Lower leg skin (tissue), 3 donors: ENCODE measurements at regions not wholly inside any gene's neighbourhood (a gene's known extent, or its start where the extent isn't known, plus 50 kb on each side); places are given as distances from the start of the nearest gene placed in this dataset.

ENCODE experiments used
- POLR2A ChIP-seq, 2 donors: fragments of 450-650 bp; IDR thresholded peaks; one replicate each; pipeline ENCODE4 v1.6.1; 2016 to 2017; ENCODE audit warnings: antibody characterized with exemption in 2 of 2, mild to moderate bottlenecking in 1 of 2, moderate library complexity in 1 of 2
- TF ChIP-seq, protein P1 (sequence below), 3 donors: fragments of 450-650 bp; IDR thresholded peaks; one replicate each; pipeline ENCODE4 v1.5.1; 2016; ENCODE audit warnings: antibody characterized with exemption in 3 of 3, mild to moderate bottlenecking in 3 of 3, moderate library complexity in 2 of 3

DNA sequence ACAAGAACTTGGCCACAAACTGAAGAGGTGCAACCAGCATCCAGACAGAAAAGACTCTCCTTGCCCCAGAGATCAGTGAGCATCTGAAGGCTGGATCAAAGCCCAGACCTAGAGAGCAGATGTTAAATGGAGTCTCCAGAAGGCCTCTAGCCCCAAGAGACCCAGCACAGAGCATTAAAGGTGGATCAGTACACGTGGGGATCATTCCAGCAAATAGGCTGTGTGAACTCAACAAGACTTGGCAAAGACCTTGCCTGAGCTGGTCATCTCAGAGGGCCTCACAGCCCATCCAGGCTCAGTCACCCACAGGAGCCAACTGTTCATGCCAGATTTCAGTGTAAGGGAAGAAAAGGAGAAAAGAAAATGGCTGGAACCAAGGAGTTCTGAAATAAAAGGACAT, 214.0 kb downstream of the ENC1 start:
- TF ChIP-seq, protein P1, sequence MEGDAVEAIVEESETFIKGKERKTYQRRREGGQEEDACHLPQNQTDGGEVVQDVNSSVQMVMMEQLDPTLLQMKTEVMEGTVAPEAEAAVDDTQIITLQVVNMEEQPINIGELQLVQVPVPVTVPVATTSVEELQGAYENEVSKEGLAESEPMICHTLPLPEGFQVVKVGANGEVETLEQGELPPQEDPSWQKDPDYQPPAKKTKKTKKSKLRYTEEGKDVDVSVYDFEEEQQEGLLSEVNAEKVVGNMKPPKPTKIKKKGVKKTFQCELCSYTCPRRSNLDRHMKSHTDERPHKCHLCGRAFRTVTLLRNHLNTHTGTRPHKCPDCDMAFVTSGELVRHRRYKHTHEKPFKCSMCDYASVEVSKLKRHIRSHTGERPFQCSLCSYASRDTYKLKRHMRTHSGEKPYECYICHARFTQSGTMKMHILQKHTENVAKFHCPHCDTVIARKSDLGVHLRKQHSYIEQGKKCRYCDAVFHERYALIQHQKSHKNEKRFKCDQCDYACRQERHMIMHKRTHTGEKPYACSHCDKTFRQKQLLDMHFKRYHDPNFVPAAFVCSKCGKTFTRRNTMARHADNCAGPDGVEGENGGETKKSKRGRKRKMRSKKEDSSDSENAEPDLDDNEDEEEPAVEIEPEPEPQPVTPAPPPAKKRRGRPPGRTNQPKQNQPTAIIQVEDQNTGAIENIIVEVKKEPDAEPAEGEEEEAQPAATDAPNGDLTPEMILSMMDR (IDR thresholded peaks at IDR 0.05) = no peak
- TF ChIP-seq POLR2A (IDR thresholded peaks at IDR 0.05) = no peak
